H1 (cell line): ENCODE measurements at regions not wholly inside any gene's neighbourhood (a gene's known extent, or its start where the extent isn't known, plus 50 kb on each side); places are given as distances from the start of the nearest gene placed in this dataset.
A peak's percentile ranks its signal among the peaks of the same experiment; 100 is the strongest.

Experiments
- CTCF ChIA-PET: fragments of 300-600 bp; sonication (Branson Sonifier 250); formaldehyde crosslinking; loops from one replicate; lab custom pipeline; 2021; ENCODE audit not compliant: partially characterized antibody; lab: Charles Lee
- POLR2A ChIA-PET: fragments of 300-600 bp; sonication (Branson Sonifier 250); formaldehyde crosslinking; loops from one replicate; lab custom pipeline; 2021; ENCODE audit warnings: inconsistent platforms; ENCODE audit not compliant: partially characterized antibody; lab: Charles Lee
- DNase-seq, 2 experiments: peaks; one replicate each; pipeline versions ENCODE4 v3.0.0 to v3.0.0-alpha.2; 2010 to 2022; ENCODE audit warnings: low spot score in 2 of 2, low read depth in 1 of 2, mixed read lengths in 1 of 2
- FAIRE-seq: peaks from 2 replicates; lab custom pipeline; 2011; peaks lifted over from hg19 to GRCh38; lab: Jason Lieb, UNC
- H2AFZ ChIP-seq: 2 replicates; pipeline ENCODE4 v1.8.1; 2012; ENCODE audit warnings: low read length, inconsistent platforms
- H2AK5ac ChIP-seq: 2 replicates; pipeline ENCODE4 v1.6.1; 2013; ENCODE audit warnings: low read depth, low read length
- H2BK120ac ChIP-seq: replicated peaks from 2 replicates; pipeline ENCODE3; 2013; ENCODE audit warnings: low read depth, low read length, inconsistent platforms
- H2BK12ac ChIP-seq: 2 replicates; pipeline ENCODE4 v1.6.1; 2013; ENCODE audit warnings: low read depth, low read length
- H2BK15ac ChIP-seq: 2 replicates; pipeline ENCODE4 v1.6.1; 2013; ENCODE audit warnings: low read length
- H2BK20ac ChIP-seq: 2 replicates; pipeline ENCODE4 v1.6.1; 2013; ENCODE audit warnings: low read length
- H2BK5ac ChIP-seq: 2 replicates; pipeline ENCODE4 v1.6.1; 2013; ENCODE audit warnings: low read depth, low read length
- H3K14ac ChIP-seq: 2 replicates; pipeline ENCODE4 v1.6.1; 2013; ENCODE audit warnings: inconsistent platforms; ENCODE audit not compliant: insufficient read length
- H3K18ac ChIP-seq: 2 replicates; pipeline ENCODE4 v1.6.1; 2013; ENCODE audit warnings: low read length; ENCODE audit errors: extremely low read depth
- H3K23ac ChIP-seq: 2 replicates; pipeline ENCODE4 v1.6.1; 2013; ENCODE audit warnings: inconsistent platforms; ENCODE audit not compliant: insufficient read length
- H3K23me2 ChIP-seq: 2 replicates; pipeline ENCODE4 v1.6.1; 2013; ENCODE audit warnings: low read depth, low read length
- H3K27ac ChIP-seq: 2 replicates; pipeline ENCODE4 v1.6.1; 2011; ENCODE audit warnings: low read depth, low read length, inconsistent platforms
- H3K27me3 ChIP-seq, 4 experiments: replicated peaks in 1 of 4; 1 replicate in 1 of 4; 2 replicates in 3 of 4; pipeline versions ENCODE4 v1.6.1 to v1.8.1; 2011 to 2013; ENCODE audit warnings: low read length in 3 of 4, mild to moderate bottlenecking in 3 of 4, inconsistent platforms in 2 of 4, mixed read lengths in 2 of 4, moderate library complexity in 1 of 4; ENCODE audit not compliant: control insufficient read depth in 3 of 4, insufficient read depth in 3 of 4; ENCODE audit errors: extremely low read depth in 1 of 4
- H3K36me3 ChIP-seq, 4 experiments: 2 replicates each; pipeline versions ENCODE4 v1.6.1 to v1.8.1; 2011 to 2013; ENCODE audit warnings: mild to moderate bottlenecking in 4 of 4, low read length in 3 of 4, moderate library complexity in 2 of 4, control low read depth in 1 of 4, inconsistent platforms in 1 of 4; ENCODE audit not compliant: insufficient read depth in 4 of 4, control insufficient read depth in 2 of 4
- H3K4ac ChIP-seq: replicated peaks from 2 replicates; pipeline ENCODE3; 2013; ENCODE audit warnings: low read length, low read depth, mixed read lengths, inconsistent platforms; ENCODE audit not compliant: insufficient read length
- H3K4me1 ChIP-seq, 4 experiments: replicated peaks in 1 of 4; 1 replicate in 1 of 4; 2 replicates in 3 of 4; pipeline versions ENCODE4 v1.6.1 to v1.8.1; 2011 to 2013; ENCODE audit warnings: low read length in 3 of 4, inconsistent platforms in 2 of 4, mixed read lengths in 1 of 4; ENCODE audit not compliant: insufficient read depth in 4 of 4, control insufficient read depth in 3 of 4
- H3K4me2 ChIP-seq, 2 experiments: 2 replicates each; pipeline versions ENCODE4 v1.6.1 to v1.8.1; 2011 to 2013; ENCODE audit warnings: low read depth in 2 of 2, low read length in 2 of 2, control low read depth in 1 of 2, inconsistent platforms in 1 of 2, mild to moderate bottlenecking in 1 of 2; ENCODE audit not compliant: insufficient read depth in 1 of 2
- H3K4me3 ChIP-seq, 4 experiments: fragments of 200-600, 300-600 bp in 1 of 4; sonication (generic), shearing (Covaris generic), sonication (Bioruptor Twin) in 1 of 4; 2 replicates each; pipeline versions ENCODE4 v1.5.1 to v1.8.1; 2011 to 2016; ENCODE audit warnings: low read length in 4 of 4, low read depth in 3 of 4, control low read depth in 2 of 4, inconsistent platforms in 2 of 4, mild to moderate bottlenecking in 2 of 4, mixed read lengths in 1 of 4, moderate library complexity in 1 of 4; ENCODE audit not compliant: insufficient read depth in 2 of 4; ENCODE audit errors: extremely low read depth in 1 of 4
- H3K56ac ChIP-seq: replicated peaks from 2 replicates; pipeline ENCODE3; 2013; ENCODE audit warnings: low read depth, mild to moderate bottlenecking, mixed read lengths, low read length, inconsistent platforms; ENCODE audit not compliant: insufficient read length
- H3K79me1 ChIP-seq: 2 replicates; pipeline ENCODE4 v1.6.1; 2013; ENCODE audit warnings: low read depth, low read length, control low read depth
- H3K79me2 ChIP-seq, 2 experiments: 2 replicates each; pipeline versions ENCODE4 v1.6.1 to v1.8.1; 2012 to 2013; ENCODE audit warnings: low read length in 2 of 2, mild to moderate bottlenecking in 2 of 2, inconsistent platforms in 1 of 2; ENCODE audit not compliant: insufficient read depth in 2 of 2, control insufficient read depth in 1 of 2
- H3K9ac ChIP-seq, 4 experiments: replicated peaks in 1 of 4; 1 replicate in 1 of 4; 2 replicates in 3 of 4; pipeline versions ENCODE4 v1.6.1 to v1.8.1; 2011 to 2013; ENCODE audit warnings: low read depth in 3 of 4, low read length in 3 of 4, control low read depth in 2 of 4, mild to moderate bottlenecking in 2 of 4, moderate library complexity in 2 of 4, inconsistent platforms in 1 of 4; ENCODE audit errors: extremely low read depth in 1 of 4
- H3K9me3 ChIP-seq, 2 experiments: 2 replicates each; pipeline versions ENCODE4 v1.6.1 to v1.8.1; 2012 to 2013; ENCODE audit warnings: mild to moderate bottlenecking in 2 of 2, moderate library complexity in 2 of 2, control low read depth in 1 of 2, inconsistent platforms in 1 of 2, low read depth in 1 of 2, low read length in 1 of 2, mixed read lengths in 1 of 2; ENCODE audit not compliant: insufficient read depth in 2 of 2
- H4K20me1 ChIP-seq, 2 experiments: replicated peaks in 1 of 2; 2 replicates each; pipeline versions ENCODE3 to v1.8.1; 2011 to 2013; ENCODE audit warnings: inconsistent platforms in 2 of 2, low read length in 2 of 2, mild to moderate bottlenecking in 1 of 2; ENCODE audit not compliant: insufficient read depth in 2 of 2, control insufficient read depth in 1 of 2
- H4K5ac ChIP-seq: 2 replicates; pipeline ENCODE4 v1.6.1; 2013; ENCODE audit warnings: low read length, low read depth, mixed read lengths, inconsistent platforms; ENCODE audit not compliant: insufficient read length
- H4K8ac ChIP-seq: 2 replicates; pipeline ENCODE4 v1.8.0; 2013; ENCODE audit warnings: mild to moderate bottlenecking, moderate library complexity, low read length, inconsistent platforms; ENCODE audit not compliant: insufficient read depth; ENCODE audit errors: extremely low read depth
- H4K91ac ChIP-seq: replicated peaks from 2 replicates; pipeline ENCODE3; 2013; ENCODE audit warnings: low read length, mixed read lengths, inconsistent platforms; ENCODE audit not compliant: insufficient read length
- FOSL1 ChIP-seq: IDR thresholded peaks from 2 replicates; pipeline ENCODE4 v1.6.1; 2011; ENCODE audit warnings: mild to moderate bottlenecking, low read depth, low read length, moderate library complexity; ENCODE audit not compliant: insufficient read depth
- HDAC2 ChIP-seq, 2 experiments: fragments of 300-600 bp in 1 of 2; sonication (generic) in 1 of 2; IDR thresholded peaks; 2 replicates each; pipeline ENCODE4 v1.6.1; 2011 to 2012; ENCODE audit warnings: low read depth in 2 of 2, low read length in 2 of 2, mild to moderate bottlenecking in 2 of 2, moderate library complexity in 2 of 2, borderline replicate concordance in 1 of 2, inconsistent platforms in 1 of 2
- KDM4A ChIP-seq: IDR thresholded peaks from one replicate; pipeline ENCODE4 v1.7.1; 2012; ENCODE audit warnings: low read depth, mild to moderate bottlenecking, moderate library complexity, low read length, inconsistent platforms; ENCODE audit not compliant: severe bottlenecking
- SAP30 ChIP-seq: fragments of 300-600 bp; sonication (generic); IDR thresholded peaks from 2 replicates; pipeline ENCODE4 v1.7.1; 2012; ENCODE audit warnings: low read length, moderate library complexity, mild to moderate bottlenecking, inconsistent platforms; ENCODE audit not compliant: insufficient read depth, insufficient replicate concordance
- SP2 ChIP-seq: IDR thresholded peaks from 2 replicates; pipeline ENCODE4 v1.6.1; 2012; ENCODE audit warnings: mild to moderate bottlenecking, low read length, inconsistent platforms
- TAF1 ChIP-seq: IDR thresholded peaks from 2 replicates; pipeline ENCODE4 v1.6.1; 2011; ENCODE audit warnings: mild to moderate bottlenecking, low read depth, low read length
- TBP ChIP-seq: IDR thresholded peaks from 2 replicates; pipeline ENCODE4 v1.6.1; 2011; ENCODE audit warnings: low read depth, low read length, improper control_type of control experiment
- TCF12 ChIP-seq: IDR thresholded peaks from 2 replicates; pipeline ENCODE4 v1.6.1; 2011; ENCODE audit warnings: low read depth, mild to moderate bottlenecking, low read length
- YY1 ChIP-seq: IDR thresholded peaks from 2 replicates; pipeline ENCODE4 v1.6.1; 2011; ENCODE audit warnings: low read depth, mild to moderate bottlenecking, low read length
- ZNF274 ChIP-seq: IDR thresholded peaks from 2 replicates; pipeline ENCODE4 v1.7.0; 2012; ENCODE audit warnings: low read length, borderline replicate concordance; ENCODE audit errors: extremely low read depth
- WGBS, 2 experiments: shearing (Covaris generic) in 1 of 2; methylation state at CpG; one replicate each; pipeline versions ENCODE4 v1.1.6 to v1.1.7; 2013 to 2015; ENCODE audit warnings: low lambda C conversion rate in 2 of 2, mixed read lengths in 2 of 2, inconsistent platforms in 1 of 2, low coverage in 1 of 2, missing lambda C conversion rate in 1 of 2; ENCODE audit not compliant: insufficient replicate concordance in 2 of 2, insufficient coverage in 1 of 2, insufficient read length in 1 of 2; ENCODE audit errors: extremely low coverage in 1 of 2, missing lambda C conversion rate in 1 of 2; 5-methylcytosine and 5-hydroxymethylcytosine counted together
- TF ChIP-seq, protein P1 (sequence below): IDR thresholded peaks from 2 replicates; pipeline ENCODE4 v1.6.1; 2011; ENCODE audit warnings: low read depth, mild to moderate bottlenecking, low read length; ENCODE audit not compliant: insufficient read depth
- TF ChIP-seq, protein P2 (sequence below): IDR thresholded peaks from 2 replicates; pipeline ENCODE4 v1.6.1; 2012; ENCODE audit warnings: low read length, inconsistent platforms

DNA sequence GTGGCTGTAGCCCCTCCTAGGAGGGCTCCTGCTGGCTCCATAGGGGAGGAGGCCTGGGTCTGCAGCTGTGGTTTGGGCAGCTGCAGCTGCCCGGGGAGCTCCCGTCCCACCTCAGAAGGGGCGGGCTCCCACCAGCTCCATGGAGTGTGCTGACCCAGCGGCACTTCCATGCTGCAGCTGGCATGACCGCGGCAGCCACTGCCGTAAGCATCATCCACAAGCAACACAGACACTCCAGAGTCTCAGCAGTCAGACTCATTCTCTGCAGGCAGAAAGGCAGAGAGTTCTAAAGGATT lies 660.1 kb upstream of the RAB6C start:
- Histone ChIP-seq H3K23me2 (no peaks in the 10 kb centered on the region; the same call in 1 of the 2 replicates), H2BK5ac (no peak overlapping the region), H2AFZ (0 out of 2 replicates have a peak overlapping the region, but pooled peaks have one; percentile 29), H3K4me1 (no peaks in the 10 kb centered on the region; a peak in 1 of 7 replicates), H4K8ac (0 out of 2 replicates have a peak overlapping the region, but pooled peaks have one; percentile 85), H2BK20ac (no peak overlapping the region), H3K4me3 (no peak overlapping the region; a peak in 1 of 8 replicates), H3K4me2 (peak overlapping the region in 1 of 2 experiments; percentile 50; a peak in 1 of 4 replicates), H3K4ac (no peak overlapping the region), H3K9me3 (no peaks in the 10 kb centered on the region), H3K14ac (no peak overlapping the region), H4K91ac (no peak overlapping the region), H4K20me1 (no peaks in the 10 kb centered on the region), H2BK12ac (no peak overlapping the region), H2BK15ac (no peak overlapping the region), H3K36me3 (no peaks in the 10 kb centered on the region), H4K5ac (no peak overlapping the region), H3K27ac (no peak overlapping the region), H3K27me3 (no peaks in the 10 kb centered on the region), H3K9ac (no peak overlapping the region), H2BK120ac (no peak overlapping the region), H2AK5ac (no peak overlapping the region), H3K79me1 (no peaks in the 10 kb centered on the region), H3K56ac (no peak overlapping the region), H3K23ac (no peak overlapping the region), H3K18ac (no peak overlapping the region), H3K79me2 (no peaks in the 10 kb centered on the region)
- POLR2A ChIA-PET: no interaction called here
- WGBS, 2 experiments: 90% methylated on average over 6 of the region's 7 CpGs; no CpG with 5 or more reads in 1 of the 2 experiments
- DNase-seq (no peak), FAIRE-seq (no peak)
- CTCF ChIA-PET: interaction anchor here (0.8 to 1.4 kb wide), 4 partner anchors 54 to 146 kb away, joined by 3 read pairs; no protein-coding TSS in a partner anchor
- TF ChIP-seq YY1 (no peak), TCF12 (no peak), SP2 (no peak), HDAC2 (IDR thresholded peaks at IDR 0.05; ENCODE audit: borderline replicate concordance in 1 of 2, low read depth in 2 of 2, low read length in 2 of 2) (no peak), SAP30 (no peak), FOSL1 (no peak), TAF1 (no peak), KDM4A (no peak), TBP (no peak), ZNF274 (no peak)
- TF ChIP-seq, protein P1, sequence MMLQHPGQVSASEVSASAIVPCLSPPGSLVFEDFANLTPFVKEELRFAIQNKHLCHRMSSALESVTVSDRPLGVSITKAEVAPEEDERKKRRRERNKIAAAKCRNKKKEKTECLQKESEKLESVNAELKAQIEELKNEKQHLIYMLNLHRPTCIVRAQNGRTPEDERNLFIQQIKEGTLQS: no peak
- TF ChIP-seq, protein P2, sequence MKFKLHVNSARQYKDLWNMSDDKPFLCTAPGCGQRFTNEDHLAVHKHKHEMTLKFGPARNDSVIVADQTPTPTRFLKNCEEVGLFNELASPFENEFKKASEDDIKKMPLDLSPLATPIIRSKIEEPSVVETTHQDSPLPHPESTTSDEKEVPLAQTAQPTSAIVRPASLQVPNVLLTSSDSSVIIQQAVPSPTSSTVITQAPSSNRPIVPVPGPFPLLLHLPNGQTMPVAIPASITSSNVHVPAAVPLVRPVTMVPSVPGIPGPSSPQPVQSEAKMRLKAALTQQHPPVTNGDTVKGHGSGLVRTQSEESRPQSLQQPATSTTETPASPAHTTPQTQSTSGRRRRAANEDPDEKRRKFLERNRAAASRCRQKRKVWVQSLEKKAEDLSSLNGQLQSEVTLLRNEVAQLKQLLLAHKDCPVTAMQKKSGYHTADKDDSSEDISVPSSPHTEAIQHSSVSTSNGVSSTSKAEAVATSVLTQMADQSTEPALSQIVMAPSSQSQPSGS: no peak
